ENCODE measurements at regions not wholly inside any gene's neighbourhood (a gene's known extent, or its start where the extent isn't known, plus 50 kb on each side); places are given as distances from the start of the nearest gene placed in this dataset.

DNA sequence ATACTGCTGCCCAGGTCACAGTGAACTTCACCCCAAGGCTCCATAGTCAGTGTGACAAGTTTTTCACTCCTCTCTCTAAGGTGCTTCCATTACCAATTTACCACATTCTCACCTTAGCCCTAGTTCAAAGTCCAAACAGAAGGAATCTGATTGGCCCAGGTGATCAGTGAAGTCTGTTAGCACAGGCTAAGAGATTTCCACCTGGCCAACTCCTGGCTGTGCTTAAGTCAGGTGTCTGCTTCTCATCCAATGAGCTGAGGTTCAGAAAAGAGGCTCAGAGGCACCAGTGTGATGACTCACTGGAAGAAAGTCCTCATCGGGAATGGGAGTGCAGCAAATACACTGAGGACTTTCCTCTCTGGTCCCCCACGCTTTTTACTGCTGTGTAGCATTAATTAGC is 164.4 kb upstream of the MGAT5 start:
- TF ChIP-seq CTCF (conservative IDR thresholded peaks at IDR 0.05; ENCODE audit: low read length) (no peak), EZH2phosphoT487 (IDR thresholded peaks at IDR 0.05; ENCODE audit: borderline replicate concordance) (no peak)

Data from Loucy (cell line).